ENCODE measurements at regions not wholly inside any gene's neighbourhood (a gene's known extent, or its start where the extent isn't known, plus 50 kb on each side); places are given as distances from the start of the nearest gene placed in this dataset.

DNA sequence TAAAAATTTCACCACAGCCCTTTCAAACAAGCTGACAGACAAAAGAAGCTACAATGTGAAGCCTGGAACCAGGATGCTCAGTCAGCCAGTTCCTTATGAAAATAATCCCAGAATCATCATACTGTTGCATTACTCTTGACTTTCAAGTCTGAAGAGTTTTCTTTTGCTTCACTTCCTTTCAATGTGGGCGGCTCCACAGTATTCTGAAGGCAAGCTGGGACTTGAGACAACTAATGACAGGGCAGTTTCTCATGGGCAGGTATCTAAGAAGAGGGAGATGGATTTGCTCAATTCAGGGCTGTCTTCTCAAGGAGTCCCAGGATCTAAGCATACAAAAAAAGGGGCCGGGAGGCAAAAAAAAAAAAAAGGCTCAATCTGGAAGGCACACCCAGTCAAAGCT is 173.4 kb downstream of the PAPSS1 start:
- Histone ChIP-seq H3K27ac (no peak overlapping the region), H3K9me3 (no peaks in the 10 kb centered on the region), H3K4me3 (no peak overlapping the region), H3K4me1 (no peaks in the 10 kb centered on the region), H3K36me3 (no peaks in the 10 kb centered on the region), H3K27me3 (no peaks in the 10 kb centered on the region)
- TF ChIP-seq POLR2A (IDR thresholded peaks at IDR 0.05) (no peak), EP300 (IDR thresholded peaks at IDR 0.05) (no peak)
- TF ChIP-seq, protein P1, sequence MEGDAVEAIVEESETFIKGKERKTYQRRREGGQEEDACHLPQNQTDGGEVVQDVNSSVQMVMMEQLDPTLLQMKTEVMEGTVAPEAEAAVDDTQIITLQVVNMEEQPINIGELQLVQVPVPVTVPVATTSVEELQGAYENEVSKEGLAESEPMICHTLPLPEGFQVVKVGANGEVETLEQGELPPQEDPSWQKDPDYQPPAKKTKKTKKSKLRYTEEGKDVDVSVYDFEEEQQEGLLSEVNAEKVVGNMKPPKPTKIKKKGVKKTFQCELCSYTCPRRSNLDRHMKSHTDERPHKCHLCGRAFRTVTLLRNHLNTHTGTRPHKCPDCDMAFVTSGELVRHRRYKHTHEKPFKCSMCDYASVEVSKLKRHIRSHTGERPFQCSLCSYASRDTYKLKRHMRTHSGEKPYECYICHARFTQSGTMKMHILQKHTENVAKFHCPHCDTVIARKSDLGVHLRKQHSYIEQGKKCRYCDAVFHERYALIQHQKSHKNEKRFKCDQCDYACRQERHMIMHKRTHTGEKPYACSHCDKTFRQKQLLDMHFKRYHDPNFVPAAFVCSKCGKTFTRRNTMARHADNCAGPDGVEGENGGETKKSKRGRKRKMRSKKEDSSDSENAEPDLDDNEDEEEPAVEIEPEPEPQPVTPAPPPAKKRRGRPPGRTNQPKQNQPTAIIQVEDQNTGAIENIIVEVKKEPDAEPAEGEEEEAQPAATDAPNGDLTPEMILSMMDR (IDR thresholded peaks at IDR 0.05) = no peak
- WGBS, 2 donors = 82 to 87% methylated on average over 2 of the region's 2 CpGs
- no peak for DNase-seq (ENCODE audit: low spot score in 2 of 2)

DNA sequence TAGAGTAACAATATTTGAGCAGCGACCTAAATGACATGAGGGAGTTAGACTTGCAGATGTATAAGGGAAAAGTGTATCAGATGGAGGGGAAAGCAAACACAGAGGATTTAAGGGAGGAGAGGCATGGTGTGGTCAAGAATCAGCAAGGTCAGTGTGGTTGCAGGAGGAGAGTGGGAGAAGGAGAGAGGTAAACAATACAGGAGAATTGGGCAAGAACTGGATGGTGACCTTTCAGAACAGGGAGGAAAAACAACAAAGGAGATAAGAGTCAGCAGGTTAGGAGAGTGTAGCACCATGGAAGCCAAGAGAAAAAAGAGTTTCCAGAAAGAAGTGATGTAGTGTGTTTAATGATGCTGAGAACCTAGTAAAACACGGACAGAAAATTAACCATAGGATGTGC is 178.5 kb downstream of the PAPSS1 start:
- no peak for DNase-seq (ENCODE audit: low spot score in 2 of 2)
- WGBS, 2 donors = 78 to 86% methylated on average over 2 of the region's 2 CpGs

DNA sequence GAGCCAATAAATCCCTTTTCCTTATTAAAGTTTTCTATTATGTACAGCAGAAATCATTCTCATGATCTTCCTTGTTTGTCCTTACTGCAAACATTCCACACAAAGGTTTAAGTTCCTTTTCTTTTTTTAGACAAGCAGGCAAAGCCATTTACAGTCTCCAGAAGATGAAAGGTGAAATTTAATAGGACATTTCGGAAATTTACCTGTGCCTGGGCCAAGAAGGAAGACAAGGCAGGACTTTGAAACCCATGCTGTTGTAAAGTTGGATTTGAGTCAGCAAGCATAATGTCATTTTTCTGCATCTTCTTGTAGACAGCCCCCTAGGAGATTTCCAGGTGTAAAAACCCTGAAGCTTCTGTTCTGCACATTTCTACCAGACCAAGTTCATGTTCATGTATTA is 188.1 kb downstream of the PAPSS1 start:
- H3K27ac ChIP-seq = no peak overlapping the region
- H3K36me3 ChIP-seq = no peaks in the 10 kb centered on the region
- H3K27me3 ChIP-seq = no peaks in the 10 kb centered on the region
- no peaks in the 10 kb centered on the region for H3K4me1 ChIP-seq
- WGBS, 2 donors = 81% methylated on average over 1 of the region's 1 CpG
- no peaks in the 10 kb centered on the region for H3K9me3 ChIP-seq
- no peak for DNase-seq (ENCODE audit: low spot score in 2 of 2)
- no peak for TF ChIP-seq EP300 (IDR thresholded peaks at IDR 0.05)
- TF ChIP-seq, protein P1 (IDR thresholded peaks at IDR 0.05) = no peak
- no peak for TF ChIP-seq POLR2A (IDR thresholded peaks at IDR 0.05)
- H3K4me3 ChIP-seq = no peak overlapping the region

More for the DNA sequence above, 178.5 kb downstream of the PAPSS1 start:
- Histone ChIP-seq H3K27me3 (no peaks in the 10 kb centered on the region), H3K9me3 (no peaks in the 10 kb centered on the region), H3K4me1 (no peaks in the 10 kb centered on the region), H3K27ac (no peak overlapping the region), H3K36me3 (no peaks in the 10 kb centered on the region), H3K4me3 (no peak overlapping the region)
- TF ChIP-seq, protein P1 (IDR thresholded peaks at IDR 0.05) = no peak
- TF ChIP-seq EP300 (IDR thresholded peaks at IDR 0.05) (no peak), POLR2A (IDR thresholded peaks at IDR 0.05) (no peak)

DNA sequence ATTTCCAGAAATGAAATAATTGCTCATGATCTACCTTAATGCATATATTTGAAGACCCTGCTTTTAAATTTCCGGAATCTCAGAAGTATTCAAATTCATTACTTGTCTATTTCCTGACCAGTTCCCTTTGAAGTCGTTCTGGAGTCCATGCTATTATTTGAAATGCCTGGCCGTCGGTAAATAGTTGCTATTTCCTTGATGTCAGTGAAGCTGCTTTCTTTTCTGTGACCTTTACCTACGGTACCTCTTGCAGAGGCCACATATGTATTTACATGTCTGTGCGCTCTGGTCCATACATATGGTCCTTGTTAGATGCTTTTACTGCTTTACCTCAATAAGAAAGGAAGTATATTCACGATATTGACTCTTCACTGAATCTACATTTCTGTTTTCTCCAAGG is 199.7 kb downstream of the PAPSS1 start:
- TF ChIP-seq, protein P1 (IDR thresholded peaks at IDR 0.05) = no peak
- no peak for TF ChIP-seq POLR2A (IDR thresholded peaks at IDR 0.05)
- Histone ChIP-seq H3K36me3 (no peaks in the 10 kb centered on the region), H3K27ac (no peak overlapping the region), H3K4me3 (no peak overlapping the region), H3K4me1 (no peaks in the 10 kb centered on the region), H3K9me3 (peaks cover 0 to 6% (median 0%) of the 10 kb centered on the region in 4 donors), H3K27me3 (no peaks in the 10 kb centered on the region)
- 71 to 73% methylated on average over 7 of the region's 7 CpGs for WGBS, 2 donors
- no peak for DNase-seq (ENCODE audit: low spot score in 2 of 2)

DNA sequence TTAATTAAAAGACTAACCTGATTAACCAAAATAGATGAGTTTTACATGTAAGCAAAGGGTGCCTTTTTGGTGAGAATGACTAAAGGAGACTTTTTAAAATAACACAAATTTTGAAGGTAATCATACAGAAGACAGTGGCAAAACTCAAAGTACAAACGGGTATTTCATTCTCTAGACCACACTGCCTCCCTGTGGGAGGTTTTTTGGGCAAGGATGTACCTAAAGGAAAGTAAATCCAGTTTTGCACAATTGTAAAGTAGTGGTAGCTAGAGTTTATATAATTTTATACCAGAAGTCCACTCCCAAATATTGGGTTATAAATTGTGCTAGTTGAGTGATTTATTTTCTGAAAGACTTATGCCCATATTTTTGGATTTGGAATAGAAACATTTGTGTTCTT is 201.0 kb downstream of the PAPSS1 start:
- H3K9me3 ChIP-seq = peaks cover 0 to 12% (median 0%) of the 10 kb centered on the region in 4 donors
- H3K4me3 ChIP-seq = no peak overlapping the region
- H3K4me1 ChIP-seq = no peaks in the 10 kb centered on the region
- peak in 1 of 2 donors; percentile 22 for DNase-seq (ENCODE audit: low spot score in 2 of 2)
- no peaks in the 10 kb centered on the region for H3K36me3 ChIP-seq
- TF ChIP-seq, protein P1 (IDR thresholded peaks at IDR 0.05) = no peak
- TF ChIP-seq EP300 (IDR thresholded peaks at IDR 0.05) (no peak), POLR2A (IDR thresholded peaks at IDR 0.05) (no peak)
- H3K27me3 ChIP-seq = no peaks in the 10 kb centered on the region
- no peak overlapping the region for H3K27ac ChIP-seq
- WGBS, 2 donors = 15 to 23% methylated on average over 1 of the region's 1 CpG
